GM12878 (cell line): ENCODE measurements at regions not wholly inside any gene's neighbourhood (a gene's known extent, or its start where the extent isn't known, plus 50 kb on each side); places are given as distances from the start of the nearest gene placed in this dataset.

Source experiments
- ATAC-seq: fragments of 200-7000 bp; cut with Tn5 transposase; 3 replicates; pipeline ENCODE4 v1.9.1; 2020; ENCODE audit warnings: mild to moderate bottlenecking, moderate library complexity
- BruUV-seq: library from RNA; stranded (reverse); fragments of 400-500 nt; replicated peaks from 2 replicates; lab custom pipeline; 2021; lab: Mats Ljungman, UMichigan
- CTCF ChIA-PET: fragments of 300-600 bp; sonication (Branson Sonifier 250); formaldehyde crosslinking; extraction: SDS; loops from one replicate; lab custom pipeline; 2021; ENCODE audit warnings: inconsistent platforms; lab: Yijun Ruan, JAX
- POLR2A ChIA-PET: fragments of 350-600 bp; formaldehyde crosslinking; extraction: SDS; loops from one replicate; lab custom pipeline; 2021; ENCODE audit warnings: inconsistent platforms; lab: Charles Lee
- RAD21 ChIA-PET: fragments of 300-600 bp; sonication (Branson Sonifier 250); formaldehyde crosslinking; loops from one replicate; lab custom pipeline; 2023; ENCODE audit warnings: antibody characterized with exemption; ENCODE audit not compliant: unreplicated experiment; lab: Charles Lee
- SMC1A ChIA-PET: fragments of 300-600 bp; sonication (Branson Sonifier 250); formaldehyde crosslinking; loops from one replicate; lab custom pipeline; 2023; ENCODE audit not compliant: unreplicated experiment, uncharacterized antibody; lab: Charles Lee
- DNase-seq: peaks from one replicate; pipeline ENCODE4 v3.0.0-alpha.2; 2011; ENCODE audit warnings: low read depth, low spot score
- FAIRE-seq: peaks from 3 replicates; lab custom pipeline; 2011; peaks lifted over from hg19 to GRCh38; lab: Jason Lieb, UNC
- H2AFZ ChIP-seq: 2 replicates; pipeline ENCODE4 v1.6.0; 2011; ENCODE audit warnings: low read depth, low read length, control low read depth; ENCODE audit not compliant: control insufficient read depth
- H3K27ac ChIP-seq: 2 replicates; pipeline ENCODE4 v1.5.1; 2011; ENCODE audit warnings: control low read depth; ENCODE audit not compliant: control insufficient read depth, insufficient read depth
- H3K27me3 ChIP-seq, 2 experiments: replicated peaks in 1 of 2; 2 replicates each; pipeline versions ENCODE4 v1.6.0 to v1.6.1; 2011; ENCODE audit warnings: low read length in 1 of 2; ENCODE audit not compliant: control insufficient read depth in 2 of 2, insufficient read depth in 2 of 2
- H3K36me3 ChIP-seq, 2 experiments: 2 replicates each; pipeline ENCODE4 v1.5.1; 2011; ENCODE audit warnings: low read length in 1 of 2; ENCODE audit not compliant: control insufficient read depth in 2 of 2, insufficient read depth in 2 of 2
- H3K4me1 ChIP-seq: 2 replicates; pipeline ENCODE4 v1.6.1; 2011; ENCODE audit warnings: mild to moderate bottlenecking, low read length, moderate library complexity, mixed read lengths; ENCODE audit not compliant: control insufficient read depth, insufficient read depth
- H3K4me2 ChIP-seq: 2 replicates; pipeline ENCODE4 v1.6.0; 2011; ENCODE audit warnings: control low read depth; ENCODE audit not compliant: control insufficient read depth, insufficient read depth
- H3K4me3 ChIP-seq: fragments of 200-600 bp; sonication (generic); 2 replicates; pipeline ENCODE4 v1.5.1; 2016
- H3K79me2 ChIP-seq: 2 replicates; pipeline ENCODE4 v1.6.0; 2011; ENCODE audit warnings: low read length; ENCODE audit not compliant: control insufficient read depth, insufficient read depth
- H3K9ac ChIP-seq: 2 replicates; pipeline ENCODE4 v1.8.0; 2011; ENCODE audit warnings: low read length, control low read depth, mixed read lengths; ENCODE audit not compliant: control insufficient read depth, insufficient read depth
- H3K9me3 ChIP-seq: replicated peaks from 3 replicates; pipeline ENCODE4 v1.5.1; 2011; ENCODE audit warnings: mild to moderate bottlenecking, low read length; ENCODE audit not compliant: control insufficient read depth, insufficient read depth
- H4K20me1 ChIP-seq: 2 replicates; pipeline ENCODE4 v1.6.0; 2011; ENCODE audit not compliant: control insufficient read depth, insufficient read depth
- EED ChIP-seq: sonication (generic); IDR thresholded peaks from 2 replicates; pipeline ENCODE4 v1.6.1; 2016; ENCODE audit warnings: antibody characterized with exemption, low read depth
- GABPA ChIP-seq: IDR thresholded peaks from 2 replicates; pipeline ENCODE4 v1.6.1; 2014; ENCODE audit warnings: antibody characterized with exemption, low read depth, mild to moderate bottlenecking, inconsistent platforms
- RBBP5 ChIP-seq: fragments of 200-600 bp; sonication (generic); conservative IDR thresholded peaks from 2 replicates; pipeline ENCODE4 v1.6.1; 2016
- RUNX3 ChIP-seq: IDR thresholded peaks from 2 replicates; pipeline ENCODE4 v1.6.1; 2012; ENCODE audit warnings: low read length, inconsistent platforms
- SPI1 ChIP-seq: IDR thresholded peaks from 2 replicates; pipeline ENCODE4 v1.6.1; 2011; ENCODE audit warnings: low read depth, mild to moderate bottlenecking, low read length, moderate library complexity, borderline replicate concordance; ENCODE audit not compliant: insufficient read depth
- SUPT20H ChIP-seq: IDR thresholded peaks from 2 replicates; pipeline ENCODE4 v1.6.1; 2011; ENCODE audit warnings: low read depth, mild to moderate bottlenecking, low read length, moderate library complexity, borderline replicate concordance; ENCODE audit not compliant: control insufficient read depth
- TARDBP ChIP-seq: IDR thresholded peaks from 2 replicates; pipeline ENCODE4 v1.6.1; 2016; ENCODE audit warnings: borderline replicate concordance
- WGBS: methylation state at CpG from one replicate; pipeline ENCODE4 v1.1.6; 2016; ENCODE audit warnings: low lambda C conversion rate; ENCODE audit not compliant: insufficient replicate concordance, insufficient coverage; ENCODE audit errors: missing lambda C conversion rate; 5-methylcytosine and 5-hydroxymethylcytosine counted together
- in situ Hi-C: fragments of 300-500 bp; cut with MboI; formaldehyde crosslinking; loops from 9 replicates; pipeline ENCODE4 v1.14.3; 2018; ENCODE audit warnings: mixed read lengths
- intact Hi-C: fragments of 100-400 bp; cut with micrococcal nuclease; formaldehyde crosslinking; loops from one replicate; pipeline ENCODE4 v1.14.2; 2022; ENCODE audit not compliant: unreplicated experiment
- TF ChIP-seq, protein P1 (sequence below): IDR thresholded peaks from 2 replicates; pipeline ENCODE4 v1.6.1; 2011; ENCODE audit warnings: borderline replicate concordance, low read depth, mild to moderate bottlenecking, moderate library complexity, low read length; ENCODE audit not compliant: insufficient read depth, poor library complexity, severe bottlenecking
- TF ChIP-seq, protein P2 (sequence below): fragments of 450-650 bp; IDR thresholded peaks from 2 replicates; pipeline ENCODE4 v1.6.1; 2018; ENCODE audit warnings: mild to moderate bottlenecking, low read depth, moderate library complexity; ENCODE audit not compliant: partially characterized antibody
- TF ChIP-seq, protein P3 (sequence below): IDR thresholded peaks from 2 replicates; pipeline ENCODE4 v1.6.1; 2011; ENCODE audit warnings: mild to moderate bottlenecking, low read depth, low read length, moderate library complexity; ENCODE audit not compliant: insufficient replicate concordance

DNA sequence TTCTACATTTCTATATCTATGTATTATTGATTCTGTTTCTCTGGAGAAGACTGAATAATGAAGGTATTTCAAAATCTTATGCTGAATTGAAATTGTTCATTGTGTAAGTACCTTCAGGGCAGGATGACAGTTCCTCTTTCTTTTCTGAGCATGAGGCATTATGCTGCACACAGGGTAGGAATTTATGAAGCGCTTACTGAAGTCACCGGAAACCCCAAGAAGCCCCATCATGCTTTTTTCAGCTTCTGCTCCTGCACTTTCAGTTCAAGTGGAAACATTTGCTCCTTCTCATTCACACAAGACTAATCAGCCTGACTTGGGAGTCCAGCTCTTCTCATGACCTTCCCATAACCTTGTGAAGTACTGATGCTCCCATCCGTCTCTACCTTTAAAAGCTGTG lies 314.7 kb upstream of the SORL1-AS1 start:
- ATAC-seq: peak; percentile 78
- H3K9ac ChIP-seq: no peak overlapping the region
- in situ Hi-C loops: no loop called here
- H4K20me1 ChIP-seq: no peaks in the 10 kb centered on the region
- H3K27ac ChIP-seq: peak overlapping the region; percentile 55
- no peaks in the 10 kb centered on the region for H3K36me3 ChIP-seq
- peak overlapping the region; percentile 65; the same call in 1 of the 2 replicates for H3K4me2 ChIP-seq
- intact Hi-C loops: no loop called here
- peaks cover 0 to 2% of the 10 kb centered on the region in 2 experiments; a peak in 2 of 4 replicates for H3K27me3 ChIP-seq
- POLR2A ChIA-PET: no interaction called here
- SMC1A ChIA-PET: no interaction called here
- RAD21 ChIA-PET: no interaction called here
- no peaks in the 10 kb centered on the region for H3K79me2 ChIP-seq
- WGBS: 3% methylated on average over 3 of the region's 3 CpGs
- no TSS peak for BruUV-seq
- peak; percentile 57; the same call in 1 of the 2 replicates for TF ChIP-seq EED
- TF ChIP-seq, protein P1, sequence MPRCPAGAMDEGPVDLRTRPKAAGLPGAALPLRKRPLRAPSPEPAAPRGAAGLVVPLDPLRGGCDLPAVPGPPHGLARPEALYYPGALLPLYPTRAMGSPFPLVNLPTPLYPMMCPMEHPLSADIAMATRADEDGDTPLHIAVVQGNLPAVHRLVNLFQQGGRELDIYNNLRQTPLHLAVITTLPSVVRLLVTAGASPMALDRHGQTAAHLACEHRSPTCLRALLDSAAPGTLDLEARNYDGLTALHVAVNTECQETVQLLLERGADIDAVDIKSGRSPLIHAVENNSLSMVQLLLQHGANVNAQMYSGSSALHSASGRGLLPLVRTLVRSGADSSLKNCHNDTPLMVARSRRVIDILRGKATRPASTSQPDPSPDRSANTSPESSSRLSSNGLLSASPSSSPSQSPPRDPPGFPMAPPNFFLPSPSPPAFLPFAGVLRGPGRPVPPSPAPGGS: no peak
- no peak for TF ChIP-seq TARDBP
- no peak for TF ChIP-seq SUPT20H
- TF ChIP-seq, protein P2, sequence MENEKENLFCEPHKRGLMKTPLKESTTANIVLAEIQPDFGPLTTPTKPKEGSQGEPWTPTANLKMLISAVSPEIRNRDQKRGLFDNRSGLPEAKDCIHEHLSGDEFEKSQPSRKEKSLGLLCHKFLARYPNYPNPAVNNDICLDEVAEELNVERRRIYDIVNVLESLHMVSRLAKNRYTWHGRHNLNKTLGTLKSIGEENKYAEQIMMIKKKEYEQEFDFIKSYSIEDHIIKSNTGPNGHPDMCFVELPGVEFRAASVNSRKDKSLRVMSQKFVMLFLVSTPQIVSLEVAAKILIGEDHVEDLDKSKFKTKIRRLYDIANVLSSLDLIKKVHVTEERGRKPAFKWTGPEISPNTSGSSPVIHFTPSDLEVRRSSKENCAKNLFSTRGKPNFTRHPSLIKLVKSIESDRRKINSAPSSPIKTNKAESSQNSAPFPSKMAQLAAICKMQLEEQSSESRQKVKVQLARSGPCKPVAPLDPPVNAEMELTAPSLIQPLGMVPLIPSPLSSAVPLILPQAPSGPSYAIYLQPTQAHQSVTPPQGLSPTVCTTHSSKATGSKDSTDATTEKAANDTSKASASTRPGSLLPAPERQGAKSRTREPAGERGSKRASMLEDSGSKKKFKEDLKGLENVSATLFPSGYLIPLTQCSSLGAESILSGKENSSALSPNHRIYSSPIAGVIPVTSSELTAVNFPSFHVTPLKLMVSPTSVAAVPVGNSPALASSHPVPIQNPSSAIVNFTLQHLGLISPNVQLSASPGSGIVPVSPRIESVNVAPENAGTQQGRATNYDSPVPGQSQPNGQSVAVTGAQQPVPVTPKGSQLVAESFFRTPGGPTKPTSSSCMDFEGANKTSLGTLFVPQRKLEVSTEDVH: no peak
- TF ChIP-seq, protein P3, sequence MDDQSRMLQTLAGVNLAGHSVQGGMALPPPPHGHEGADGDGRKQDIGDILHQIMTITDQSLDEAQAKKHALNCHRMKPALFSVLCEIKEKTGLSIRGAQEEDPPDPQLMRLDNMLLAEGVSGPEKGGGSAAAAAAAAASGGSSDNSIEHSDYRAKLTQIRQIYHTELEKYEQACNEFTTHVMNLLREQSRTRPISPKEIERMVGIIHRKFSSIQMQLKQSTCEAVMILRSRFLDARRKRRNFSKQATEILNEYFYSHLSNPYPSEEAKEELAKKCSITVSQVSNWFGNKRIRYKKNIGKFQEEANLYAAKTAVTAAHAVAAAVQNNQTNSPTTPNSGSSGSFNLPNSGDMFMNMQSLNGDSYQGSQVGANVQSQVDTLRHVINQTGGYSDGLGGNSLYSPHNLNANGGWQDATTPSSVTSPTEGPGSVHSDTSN: no peak
- TF ChIP-seq RBBP5: no peak
- TF ChIP-seq RUNX3: peak; percentile 34; the same call in 1 of the 2 replicates
- TF ChIP-seq GABPA: peak; percentile 65; the same call in 1 of the 2 replicates
- TF ChIP-seq SPI1: peak; percentile 71
- FAIRE-seq: no peak
- H3K4me3 ChIP-seq: no peak overlapping the region
- peak overlapping the region; percentile 45 for H2AFZ ChIP-seq
- H3K9me3 ChIP-seq: no peaks in the 10 kb centered on the region
- CTCF ChIA-PET: no interaction called here
- H3K4me1 ChIP-seq: peaks cover 26% of the 10 kb centered on the region
- peak; percentile 54 for DNase-seq
